ENCODE measurements at regions not wholly inside any gene's neighbourhood (a gene's known extent, or its start where the extent isn't known, plus 50 kb on each side); places are given as distances from the start of the nearest gene placed in this dataset.

GRCh38 chr9:108551030-108551841 lies 304.6 kb downstream of the ACTL7B start:
- peaks cover 0 to 4% (median 0%) of the 10 kb centered on the region in 4 donors for H3K4me1 ChIP-seq
- no peak overlapping the region for H3K4me3 ChIP-seq
- H3K36me3 ChIP-seq, result no peaks in the 10 kb centered on the region
- intact Hi-C loops (cut with DNase I), result no loop called here
- H3K27ac ChIP-seq, result no peak overlapping the region
- no peak for TF ChIP-seq POLR2AphosphoS5 (IDR thresholded peaks at IDR 0.05)
- no peak for TF ChIP-seq CTCF (IDR thresholded peaks at IDR 0.05)
- TF ChIP-seq EP300 (IDR thresholded peaks at IDR 0.05), result no peak
- no peak for TF ChIP-seq POLR2A (IDR thresholded peaks at IDR 0.05)
- H3K9me3 ChIP-seq, result no peaks in the 10 kb centered on the region
- no peak for DNase-seq
- no peaks in the 10 kb centered on the region for H3K27me3 ChIP-seq
- 85 to 89% methylated on average over 12 of the region's 12 CpGs for whole genome bisulfite sequencing, 2 donors

- H3K4me1 ChIP-seq, result peaks cover 0 to 4% (median 0%) of the 10 kb centered on the region in 4 donors
- TF ChIP-seq POLR2A (IDR thresholded peaks at IDR 0.05) (no peak), POLR2AphosphoS5 (IDR thresholded peaks at IDR 0.05) (no peak), EP300 (IDR thresholded peaks at IDR 0.05) (no peak), CTCF (IDR thresholded peaks at IDR 0.05) (no peak)
- DNase-seq, result no peak
- intact Hi-C loops (cut with DNase I), result no loop called here
- no peaks in the 10 kb centered on the region for H3K36me3 ChIP-seq
- H3K9me3 ChIP-seq, result no peaks in the 10 kb centered on the region
- no peak overlapping the region for H3K27ac ChIP-seq
- 90 to 93% methylated on average over 4 of the region's 4 CpGs for WGBS, 2 donors
- no peak overlapping the region for H3K4me3 ChIP-seq
- H3K27me3 ChIP-seq, result no peaks in the 10 kb centered on the region
Measured at GRCh38 chr9:108550106-108550505, 305.7 kb downstream of the ACTL7B start.

GRCh38 chr9:108549184-108549583 lies 306.6 kb downstream of the ACTL7B start:
- H3K27ac ChIP-seq, result no peak overlapping the region
- intact Hi-C loops (cut with DNase I), result no loop called here
- no peaks in the 10 kb centered on the region for H3K36me3 ChIP-seq
- no peak for TF ChIP-seq POLR2A (IDR thresholded peaks at IDR 0.05)
- TF ChIP-seq POLR2AphosphoS5 (IDR thresholded peaks at IDR 0.05), result no peak
- no peak for TF ChIP-seq CTCF (IDR thresholded peaks at IDR 0.05)
- no peak for TF ChIP-seq EP300 (IDR thresholded peaks at IDR 0.05)
- WGBS, 2 donors, result 56 to 78% methylated on average over 3 of the region's 3 CpGs
- no peaks in the 10 kb centered on the region for H3K27me3 ChIP-seq
- no peak overlapping the region for H3K4me3 ChIP-seq
- DNase-seq, result no peak
- H3K9me3 ChIP-seq, result no peaks in the 10 kb centered on the region
- H3K4me1 ChIP-seq, result peaks cover 0 to 4% (median 0%) of the 10 kb centered on the region in 4 donors

- Histone ChIP-seq H3K4me1 (peaks cover 0 to under 1% (median 0%) of the 10 kb centered on the region in 4 donors), H3K9me3 (no peaks in the 10 kb centered on the region), H3K27me3 (no peaks in the 10 kb centered on the region), H3K36me3 (no peaks in the 10 kb centered on the region), H3K4me3 (no peak overlapping the region), H3K27ac (no peak overlapping the region)
- DNase-seq, result no peak
- TF ChIP-seq POLR2A (IDR thresholded peaks at IDR 0.05), result no peak
- no peak for TF ChIP-seq POLR2AphosphoS5 (IDR thresholded peaks at IDR 0.05)
- no peak for TF ChIP-seq CTCF (IDR thresholded peaks at IDR 0.05)
- no peak for TF ChIP-seq EP300 (IDR thresholded peaks at IDR 0.05)
- intact Hi-C loops (cut with DNase I), result no loop called here
- WGBS, 2 donors, result 87 to 92% methylated on average over 4 of the region's 4 CpGs
Measured at GRCh38 chr9:108547411-108548135, 308.2 kb downstream of the ACTL7B start.
